ENCODE measurements at regions not wholly inside any gene's neighbourhood (a gene's known extent, or its start where the extent isn't known, plus 50 kb on each side); places are given as distances from the start of the nearest gene placed in this dataset.

DNA sequence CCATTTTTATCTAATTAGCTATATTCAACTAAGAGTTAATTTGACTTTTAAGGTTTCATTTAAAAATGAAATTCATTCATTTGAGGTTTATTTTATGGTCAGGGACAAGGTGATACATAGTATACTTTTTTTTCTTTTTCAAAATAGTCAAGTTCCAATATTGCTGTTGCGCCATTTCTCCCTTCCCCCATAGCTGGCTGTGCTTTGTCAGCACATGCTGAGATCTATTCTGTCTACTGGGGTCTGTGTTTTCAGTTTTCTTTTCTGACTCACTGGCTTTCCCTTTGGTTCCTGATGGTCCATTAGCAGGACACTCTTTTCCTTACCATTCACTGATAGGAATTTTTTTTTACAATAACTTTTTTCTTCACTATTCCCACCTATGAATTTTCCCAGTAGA, 336.4 kb upstream of the TMEM229A start:
- WGBS, 4 donors, result 88 to 92% (median 90%) methylated on average over 1 of the region's 1 CpG

DNA sequence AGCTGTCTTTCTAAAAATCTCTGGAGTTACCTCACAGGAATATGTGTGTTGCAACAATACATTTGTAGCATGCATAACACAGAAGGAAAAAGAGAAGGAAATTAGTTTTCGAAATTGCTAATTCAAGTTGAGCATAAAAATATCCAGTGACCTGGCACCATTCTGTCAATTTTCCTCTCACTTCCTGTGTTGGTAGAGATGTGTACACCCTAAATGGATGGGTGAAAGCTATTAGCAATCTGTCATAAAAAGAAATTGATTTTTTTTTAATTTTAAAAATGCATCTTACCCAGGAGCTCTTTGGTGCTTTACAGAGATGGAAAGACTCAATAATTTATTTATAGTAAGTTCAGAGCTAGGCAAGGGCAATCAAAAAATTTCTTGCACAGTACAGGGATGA, 333.3 kb upstream of the TMEM229A start:
- no peaks in the 10 kb centered on the region for H3K27me3 ChIP-seq
- ATAC-seq (no peak), DNase-seq (no peak)
- H3K4me1 ChIP-seq, result no peaks in the 10 kb centered on the region
- no peak for TF ChIP-seq POLR2A (IDR thresholded peaks at IDR 0.05)
- TF ChIP-seq, protein P1, sequence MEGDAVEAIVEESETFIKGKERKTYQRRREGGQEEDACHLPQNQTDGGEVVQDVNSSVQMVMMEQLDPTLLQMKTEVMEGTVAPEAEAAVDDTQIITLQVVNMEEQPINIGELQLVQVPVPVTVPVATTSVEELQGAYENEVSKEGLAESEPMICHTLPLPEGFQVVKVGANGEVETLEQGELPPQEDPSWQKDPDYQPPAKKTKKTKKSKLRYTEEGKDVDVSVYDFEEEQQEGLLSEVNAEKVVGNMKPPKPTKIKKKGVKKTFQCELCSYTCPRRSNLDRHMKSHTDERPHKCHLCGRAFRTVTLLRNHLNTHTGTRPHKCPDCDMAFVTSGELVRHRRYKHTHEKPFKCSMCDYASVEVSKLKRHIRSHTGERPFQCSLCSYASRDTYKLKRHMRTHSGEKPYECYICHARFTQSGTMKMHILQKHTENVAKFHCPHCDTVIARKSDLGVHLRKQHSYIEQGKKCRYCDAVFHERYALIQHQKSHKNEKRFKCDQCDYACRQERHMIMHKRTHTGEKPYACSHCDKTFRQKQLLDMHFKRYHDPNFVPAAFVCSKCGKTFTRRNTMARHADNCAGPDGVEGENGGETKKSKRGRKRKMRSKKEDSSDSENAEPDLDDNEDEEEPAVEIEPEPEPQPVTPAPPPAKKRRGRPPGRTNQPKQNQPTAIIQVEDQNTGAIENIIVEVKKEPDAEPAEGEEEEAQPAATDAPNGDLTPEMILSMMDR (IDR thresholded peaks at IDR 0.05), result no peak
- no peaks in the 10 kb centered on the region for H3K36me3 ChIP-seq
- no peak overlapping the region for H3K27ac ChIP-seq
- no peak overlapping the region for H3K4me3 ChIP-seq
- intact Hi-C loops (cut with DNase I), result no loop called here
- peaks cover 0 to 11% (median 0%) of the 10 kb centered on the region in 12 donors for H3K9me3 ChIP-seq
- WGBS, 4 donors, result 68 to 86% (median 76%) methylated on average over 1 of the region's 1 CpG

More for the DNA sequence above, 336.4 kb upstream of the TMEM229A start:
- intact Hi-C loops (cut with DNase I), result no loop called here
- TF ChIP-seq POLR2A (IDR thresholded peaks at IDR 0.05), result no peak
- TF ChIP-seq, protein P1 (IDR thresholded peaks at IDR 0.05), result no peak
- Histone ChIP-seq H3K9me3 (peaks cover 0 to 6% (median 0%) of the 10 kb centered on the region in 12 donors), H3K4me1 (no peaks in the 10 kb centered on the region), H3K27me3 (no peaks in the 10 kb centered on the region), H3K4me3 (no peak overlapping the region), H3K27ac (no peak overlapping the region), H3K36me3 (no peaks in the 10 kb centered on the region)
- ATAC-seq, result no peak
- no peak for DNase-seq

DNA sequence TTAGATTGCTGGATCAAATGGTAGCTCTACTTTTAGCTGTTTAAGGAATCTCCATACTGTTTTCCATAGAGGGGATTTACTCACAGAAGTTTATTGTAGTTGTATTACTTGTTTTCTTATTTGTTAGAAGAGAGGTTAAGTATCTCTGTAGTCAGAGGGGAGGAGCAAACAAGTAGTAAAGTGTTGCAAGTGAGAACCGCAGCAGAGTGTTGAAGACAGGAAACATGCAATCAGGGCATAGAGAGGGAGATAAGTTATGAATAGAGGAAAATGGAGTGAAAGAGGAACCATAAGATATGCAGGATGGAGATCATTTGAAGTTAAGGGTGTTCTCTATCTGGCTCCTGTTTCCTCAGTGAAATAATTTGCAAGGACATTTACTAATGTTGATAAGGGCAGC, 331.4 kb upstream of the TMEM229A start:
- Histone ChIP-seq H3K36me3 (no peaks in the 10 kb centered on the region), H3K4me3 (no peak overlapping the region), H3K27me3 (no peaks in the 10 kb centered on the region), H3K4me1 (no peaks in the 10 kb centered on the region), H3K27ac (no peak overlapping the region), H3K9me3 (peaks cover 0 to 11% (median 0%) of the 10 kb centered on the region in 12 donors)
- no peak for DNase-seq
- intact Hi-C loops (cut with DNase I), result no loop called here
- no peak for ATAC-seq
- TF ChIP-seq, protein P1 (IDR thresholded peaks at IDR 0.05), result no peak
- WGBS, 4 donors, result 12 to 27% (median 20%) methylated on average over 1 of the region's 1 CpG

DNA sequence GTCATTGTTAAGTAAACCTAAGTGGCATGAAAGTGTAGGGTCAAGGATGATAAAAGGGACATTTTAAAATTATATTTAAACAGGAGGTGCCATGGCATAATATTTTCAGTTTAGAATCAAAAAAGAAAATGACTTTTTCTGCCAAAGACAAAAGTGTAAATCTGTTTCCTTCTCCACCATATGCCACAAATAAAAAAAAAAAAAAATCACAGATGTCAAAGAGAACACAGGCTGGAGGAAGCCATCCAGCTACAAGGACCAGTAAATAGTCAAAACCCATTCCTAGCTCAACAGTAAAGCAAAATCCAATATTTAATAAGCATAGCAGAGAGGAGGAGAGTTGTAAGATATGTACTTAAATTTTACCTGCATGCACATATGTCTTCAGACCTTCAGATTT, 321.3 kb upstream of the TMEM229A start:
- intact Hi-C loops (cut with DNase I), result no loop called here
- no peaks in the 10 kb centered on the region for H3K36me3 ChIP-seq
- H3K4me3 ChIP-seq, result no peak overlapping the region
- H3K27me3 ChIP-seq, result no peaks in the 10 kb centered on the region
- no peak overlapping the region for H3K27ac ChIP-seq
- DNase-seq (no peak), ATAC-seq (no peak)
- peaks cover 0 to 4% (median 0%) of the 10 kb centered on the region in 12 donors for H3K4me1 ChIP-seq
- no peaks in the 10 kb centered on the region for H3K9me3 ChIP-seq
- TF ChIP-seq POLR2A (IDR thresholded peaks at IDR 0.05), result no peak
- TF ChIP-seq, protein P1 (IDR thresholded peaks at IDR 0.05), result no peak
